A673 (cell line): ENCODE measurements at regions not wholly inside any gene's neighbourhood (a gene's known extent, or its start where the extent isn't known, plus 50 kb on each side); places are given as distances from the start of the nearest gene placed in this dataset.

Source experiments
- CTCF ChIP-seq: fragments of 300-800, 200-600 bp; sonication (generic); conservative IDR thresholded peaks from 2 replicates; pipeline ENCODE4 v1.5.1; 2017; ENCODE audit warnings: low read depth, mild to moderate bottlenecking, antibody characterized with exemption, low read length, moderate library complexity, mixed read lengths
- EZH2 ChIP-seq: fragments of 200-600 bp; sonication (generic); IDR thresholded peaks from 2 replicates; pipeline ENCODE4 v1.6.1; 2017; ENCODE audit warnings: borderline replicate concordance, low read depth, mild to moderate bottlenecking, mixed read lengths, antibody characterized with exemption, low read length; ENCODE audit not compliant: poor library complexity, severe bottlenecking

- TF ChIP-seq CTCF: no peak
- no peak for TF ChIP-seq EZH2
Observed at GRCh38 chr15:81500081-81500480, 126.1 kb upstream of the TMC3 start.
